Esophagus muscularis mucosa (tissue), 3 donors: ENCODE measurements at regions not wholly inside any gene's neighbourhood (a gene's known extent, or its start where the extent isn't known, plus 50 kb on each side); places are given as distances from the start of the nearest gene placed in this dataset.

Experiments
- POLR2A ChIP-seq: fragments of 450-650 bp; IDR thresholded peaks from one replicate; pipeline ENCODE4 v1.6.1; 2017; ENCODE audit warnings: antibody characterized with exemption, moderate library complexity, mild to moderate bottlenecking, low read depth
- TF ChIP-seq, protein P1 (sequence below), 3 experiments: fragments of 200-600 bp in 2 of 3; fragments of 450-650 bp in 1 of 3; sonication (generic) in 2 of 3; IDR thresholded peaks; one replicate each; pipeline ENCODE4 v1.5.1; 2017 to 2019; ENCODE audit warnings: antibody characterized with exemption in 3 of 3, mild to moderate bottlenecking in 2 of 3, moderate library complexity in 1 of 3

DNA sequence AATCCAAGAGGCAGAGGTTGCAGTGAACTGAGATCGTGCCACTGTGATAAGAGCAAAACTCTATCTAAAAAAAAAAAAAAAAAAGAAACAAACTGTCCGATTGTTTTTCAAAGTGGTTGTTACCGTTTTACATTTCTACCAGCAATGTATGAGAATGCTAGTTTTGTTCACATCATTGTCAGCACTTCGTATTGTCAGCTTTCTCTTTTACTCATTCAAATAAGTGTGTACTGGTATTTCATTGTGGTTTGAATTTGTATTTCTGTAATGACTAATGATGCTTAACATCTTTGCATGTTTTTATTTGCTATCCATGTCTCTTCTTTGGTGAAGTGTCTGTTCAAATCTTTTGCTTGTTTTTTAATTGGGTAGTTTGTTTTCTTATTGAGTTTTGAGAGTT is 65.8 kb downstream of the GPR101 start:
- TF ChIP-seq, protein P1, sequence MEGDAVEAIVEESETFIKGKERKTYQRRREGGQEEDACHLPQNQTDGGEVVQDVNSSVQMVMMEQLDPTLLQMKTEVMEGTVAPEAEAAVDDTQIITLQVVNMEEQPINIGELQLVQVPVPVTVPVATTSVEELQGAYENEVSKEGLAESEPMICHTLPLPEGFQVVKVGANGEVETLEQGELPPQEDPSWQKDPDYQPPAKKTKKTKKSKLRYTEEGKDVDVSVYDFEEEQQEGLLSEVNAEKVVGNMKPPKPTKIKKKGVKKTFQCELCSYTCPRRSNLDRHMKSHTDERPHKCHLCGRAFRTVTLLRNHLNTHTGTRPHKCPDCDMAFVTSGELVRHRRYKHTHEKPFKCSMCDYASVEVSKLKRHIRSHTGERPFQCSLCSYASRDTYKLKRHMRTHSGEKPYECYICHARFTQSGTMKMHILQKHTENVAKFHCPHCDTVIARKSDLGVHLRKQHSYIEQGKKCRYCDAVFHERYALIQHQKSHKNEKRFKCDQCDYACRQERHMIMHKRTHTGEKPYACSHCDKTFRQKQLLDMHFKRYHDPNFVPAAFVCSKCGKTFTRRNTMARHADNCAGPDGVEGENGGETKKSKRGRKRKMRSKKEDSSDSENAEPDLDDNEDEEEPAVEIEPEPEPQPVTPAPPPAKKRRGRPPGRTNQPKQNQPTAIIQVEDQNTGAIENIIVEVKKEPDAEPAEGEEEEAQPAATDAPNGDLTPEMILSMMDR (IDR thresholded peaks at IDR 0.05), result no peak
- TF ChIP-seq POLR2A, result no peak
